Aorta (tissue), 5 donors: ENCODE measurements at regions not wholly inside any gene's neighbourhood (a gene's known extent, or its start where the extent isn't known, plus 50 kb on each side); places are given as distances from the start of the nearest gene placed in this dataset.

Experiments used
- ATAC-seq: fragments of 200-7000 bp; cut with Tn5 transposase; one replicate; pipeline ENCODE4 v1.9.1; 2022; ENCODE audit warnings: moderate library complexity; ENCODE audit not compliant: low FRiP score
- DNase-seq, 2 donors: peaks; one replicate each; pipeline ENCODE4 v3.0.0-alpha.2; 2020
- H3K27ac ChIP-seq, 2 donors: one replicate each; pipeline ENCODE4 v1.5.1; 2013; ENCODE audit warnings: low read length in 2 of 2, mild to moderate bottlenecking in 2 of 2, moderate library complexity in 2 of 2, control low read depth in 1 of 2, inconsistent platforms in 1 of 2, low read depth in 1 of 2
- H3K27me3 ChIP-seq, 2 donors: one replicate each; pipeline ENCODE4 v1.6.1; 2013; ENCODE audit warnings: control low read depth in 1 of 2, low read length in 1 of 2, mild to moderate bottlenecking in 1 of 2, moderate library complexity in 1 of 2; ENCODE audit not compliant: insufficient read depth in 2 of 2, control insufficient read depth in 1 of 2
- H3K36me3 ChIP-seq, 2 donors: one replicate each; pipeline ENCODE4 v1.6.1; 2013; ENCODE audit warnings: control low read depth in 1 of 2, low read length in 1 of 2, mild to moderate bottlenecking in 1 of 2; ENCODE audit not compliant: insufficient read depth in 2 of 2, control insufficient read depth in 1 of 2
- H3K4me1 ChIP-seq, 2 donors: one replicate each; pipeline ENCODE4 v1.6.1; 2013; ENCODE audit warnings: low read length in 2 of 2, control low read depth in 1 of 2, mild to moderate bottlenecking in 1 of 2, moderate library complexity in 1 of 2; ENCODE audit not compliant: insufficient read depth in 2 of 2, control insufficient read depth in 1 of 2
- H3K4me3 ChIP-seq, 2 donors: one replicate each; pipeline ENCODE4 v1.5.1; 2013; ENCODE audit warnings: low read length in 2 of 2, control low read depth in 1 of 2, mild to moderate bottlenecking in 1 of 2
- H3K9me3 ChIP-seq: one replicate; pipeline ENCODE4 v1.6.1; 2013; ENCODE audit warnings: mild to moderate bottlenecking, low read length; ENCODE audit not compliant: control insufficient read depth
- WGBS, 2 donors: extraction: QIAGEN DNeasy Blood & Tissue Kit; methylation state at CpG; one replicate each; pipeline ENCODE4 v1.1.7; 2013; 5-methylcytosine and 5-hydroxymethylcytosine counted together
- intact Hi-C, 2 donors: fragments of 100-400 bp; cut with DNase I; formaldehyde crosslinking; loops; one replicate each; pipeline versions ENCODE4 v1.14.2 to v1.15.0; 2022
- donor health status: healthy with polysubstance abuse.
- donor health status: Bipolar disorder and iron deficiency.
- donor health status: DM: no; HTN: no; CAD: no.
- donor health status: DM: no; HTN: no; CAD: no.
- donor health status: DM: yes; HTN: yes; CAD: no.

DNA sequence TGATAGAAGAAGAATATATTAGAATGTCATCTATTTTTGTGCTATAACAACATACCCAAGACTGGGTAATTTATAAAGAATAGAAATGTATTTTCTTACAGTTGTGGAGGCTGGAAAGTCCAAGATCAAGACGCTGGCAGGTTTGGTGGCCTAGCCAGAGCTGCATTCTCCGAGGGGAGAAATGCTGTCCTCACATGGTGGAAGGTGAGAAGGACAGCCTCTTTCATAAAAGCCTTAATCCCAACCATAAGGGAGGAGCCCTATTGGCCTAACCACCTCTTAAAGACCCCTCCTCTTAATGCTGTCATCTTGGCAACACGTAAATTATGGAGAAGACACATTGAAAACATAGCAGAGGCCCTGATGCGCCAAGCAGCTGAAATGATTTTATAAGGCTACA, 60.1 kb upstream of the KAZN start:
- H3K4me3 ChIP-seq: no peak overlapping the region
- no peaks in the 10 kb centered on the region for H3K36me3 ChIP-seq
- H3K27ac ChIP-seq: no peak overlapping the region
- H3K4me1 ChIP-seq: no peaks in the 10 kb centered on the region
- intact Hi-C loops: no loop called here
- H3K9me3 ChIP-seq: peaks cover 1% of the 10 kb centered on the region
- DNase-seq: no peak
- no peaks in the 10 kb centered on the region for H3K27me3 ChIP-seq
- WGBS, 2 donors: 77 to 84% methylated on average over 4 of the region's 4 CpGs
- ATAC-seq: no peak

DNA sequence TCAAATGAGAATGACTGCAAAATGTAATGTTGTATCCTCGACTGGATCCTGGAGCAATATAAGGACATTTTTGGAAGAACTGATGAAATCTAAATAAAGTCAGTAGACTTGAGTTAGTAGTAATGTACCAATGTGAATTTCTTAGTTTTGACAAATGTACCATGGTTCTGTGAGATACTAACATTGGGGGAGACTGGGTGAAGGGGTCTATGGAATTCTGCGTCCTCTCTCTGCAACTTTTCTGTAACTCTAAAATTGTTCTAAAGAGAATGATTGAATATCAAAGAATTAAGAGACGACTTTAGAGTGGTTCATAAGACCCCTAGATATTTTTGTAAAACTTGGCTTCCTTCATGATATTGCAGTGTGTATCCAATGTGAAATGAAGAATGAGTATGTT, 59.2 kb upstream of the KAZN start:
- ATAC-seq (no peak), DNase-seq (no peak)
- Histone ChIP-seq H3K27ac (no peak overlapping the region), H3K4me1 (no peaks in the 10 kb centered on the region), H3K27me3 (no peaks in the 10 kb centered on the region), H3K9me3 (peaks cover 1% of the 10 kb centered on the region), H3K36me3 (no peaks in the 10 kb centered on the region), H3K4me3 (no peak overlapping the region)
- WGBS, 2 donors: 78 to 94% methylated on average over 3 of the region's 3 CpGs
- intact Hi-C loops: no loop called here

DNA sequence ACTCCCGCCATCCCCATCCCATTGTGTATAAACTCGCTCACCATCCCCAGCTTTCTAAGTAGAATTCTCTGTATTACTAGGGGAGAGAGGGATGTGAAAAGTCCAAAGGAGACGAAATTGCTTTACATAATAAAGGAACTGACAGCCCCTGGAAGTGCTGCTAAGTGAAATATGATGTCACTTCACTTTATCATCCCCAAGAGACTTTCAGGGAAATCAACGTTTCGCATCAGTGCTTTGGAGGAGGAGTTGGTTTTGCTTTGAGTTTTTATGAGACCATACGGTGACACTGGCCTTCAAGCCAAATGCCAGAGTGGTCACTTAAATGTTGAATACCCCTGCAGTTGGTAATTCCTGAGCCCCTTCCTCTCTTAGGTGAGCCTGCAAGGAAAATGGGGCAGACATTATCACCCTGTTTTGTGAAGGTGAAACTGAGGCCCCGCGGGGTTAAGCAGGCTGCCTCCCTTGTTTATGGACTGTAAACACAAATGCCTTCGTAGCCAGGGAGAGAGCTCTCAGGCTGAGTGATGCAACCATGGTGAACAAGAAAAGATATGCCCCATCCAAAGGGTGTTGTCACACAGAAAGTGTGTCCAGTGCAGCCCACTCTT, 58.4 kb upstream of the KAZN start:
- 62 to 65% methylated on average over 9 of the region's 9 CpGs for WGBS, 2 donors
- H3K36me3 ChIP-seq: no peaks in the 10 kb centered on the region
- no peaks in the 10 kb centered on the region for H3K4me1 ChIP-seq
- H3K9me3 ChIP-seq: peaks cover 1% of the 10 kb centered on the region
- no peak overlapping the region for H3K4me3 ChIP-seq
- ATAC-seq: no peak
- DNase-seq: no peak
- intact Hi-C loops: no loop called here
- no peaks in the 10 kb centered on the region for H3K27me3 ChIP-seq
- no peak overlapping the region for H3K27ac ChIP-seq

DNA sequence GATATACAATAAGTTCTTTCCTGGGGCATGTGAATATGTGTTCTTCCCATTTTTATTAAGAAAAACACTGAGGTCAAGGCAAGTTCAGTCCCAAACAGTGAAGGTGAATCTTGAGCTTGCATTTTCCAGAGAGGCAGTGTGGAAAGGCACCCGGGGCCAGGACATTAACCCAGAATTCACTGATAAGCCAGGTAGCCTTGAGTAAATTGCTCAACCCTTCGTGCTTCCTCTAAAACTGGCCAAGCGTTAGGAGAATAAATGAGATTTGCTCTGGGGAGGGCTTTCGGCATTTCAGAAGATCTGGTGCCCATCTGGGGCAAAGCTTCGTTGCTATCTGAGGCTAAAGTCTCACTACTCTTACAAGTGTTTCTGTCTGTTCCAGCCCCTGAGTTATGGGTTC, 57.1 kb upstream of the KAZN start:
- intact Hi-C loops: no loop called here
- WGBS, 2 donors: 76 to 77% methylated on average over 5 of the region's 5 CpGs
- Histone ChIP-seq H3K4me1 (no peaks in the 10 kb centered on the region), H3K27ac (no peak overlapping the region), H3K36me3 (no peaks in the 10 kb centered on the region), H3K27me3 (peaks cover 0 to 2% of the 10 kb centered on the region in 2 donors), H3K9me3 (peaks cover 3% of the 10 kb centered on the region), H3K4me3 (no peak overlapping the region)
- DNase-seq (no peak), ATAC-seq (no peak)

DNA sequence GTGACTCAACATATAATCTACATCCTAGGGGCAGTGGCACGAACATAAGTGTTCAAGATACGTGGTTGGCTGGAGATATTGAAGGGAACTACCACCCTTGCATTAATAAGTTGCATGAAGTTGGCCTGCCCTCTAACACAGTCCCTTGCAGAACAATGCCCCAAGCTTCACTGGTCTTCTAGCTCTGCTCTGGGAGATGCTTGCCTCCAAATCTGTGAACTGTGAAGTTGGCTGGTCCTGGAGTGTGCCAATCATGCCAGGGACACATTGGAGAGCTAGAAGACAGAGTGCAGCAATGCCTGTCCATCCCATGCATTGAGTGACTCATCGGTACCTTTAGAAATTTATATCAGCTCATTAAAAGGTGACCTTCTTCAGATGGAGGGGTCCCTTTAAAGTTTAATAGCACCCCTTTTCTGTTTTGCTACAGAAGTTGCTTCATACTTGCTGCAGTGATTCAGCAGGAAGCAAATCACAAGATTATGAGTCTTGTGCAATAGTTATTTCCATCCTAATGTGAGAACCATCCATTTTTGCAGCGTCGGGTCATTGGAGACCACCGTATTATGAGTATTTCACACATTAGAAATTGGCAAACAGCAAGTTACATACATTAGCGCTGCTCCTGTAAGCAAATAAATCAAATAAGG, 55.2 kb upstream of the KAZN start:
- no peak overlapping the region for H3K27ac ChIP-seq
- no peak for DNase-seq
- peaks cover 0 to 2% of the 10 kb centered on the region in 2 donors for H3K27me3 ChIP-seq
- ATAC-seq: peak; percentile 50
- intact Hi-C loops: no loop called here
- no peak overlapping the region for H3K4me3 ChIP-seq
- peaks cover 3% of the 10 kb centered on the region for H3K9me3 ChIP-seq
- no peaks in the 10 kb centered on the region for H3K36me3 ChIP-seq
- WGBS, 2 donors: 83 to 89% methylated on average over 7 of the region's 7 CpGs
- H3K4me1 ChIP-seq: no peaks in the 10 kb centered on the region

DNA sequence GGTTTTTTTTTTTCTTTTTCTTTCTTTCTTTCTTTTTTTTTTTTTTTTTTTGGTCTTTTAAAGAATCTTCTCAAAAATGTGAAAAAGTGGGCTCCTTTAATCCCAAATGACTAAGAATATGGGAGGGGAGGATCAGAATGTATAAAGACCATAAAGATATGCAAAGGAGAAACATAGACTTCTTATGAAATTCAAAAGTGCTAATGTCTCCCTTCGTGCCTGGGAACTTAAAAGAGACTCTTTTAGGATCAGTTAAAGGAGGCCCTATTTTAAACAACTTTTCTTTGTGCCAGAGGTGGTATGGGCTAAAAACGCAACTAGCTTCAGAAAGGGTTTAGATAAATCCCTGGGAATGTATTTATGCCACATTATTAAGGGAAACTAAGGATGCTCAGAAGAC, 54.2 kb upstream of the KAZN start:
- ATAC-seq (no peak), DNase-seq (no peak)
- intact Hi-C loops: no loop called here
- Histone ChIP-seq H3K4me3 (no peak overlapping the region), H3K4me1 (no peaks in the 10 kb centered on the region), H3K27me3 (peaks cover 0 to 2% of the 10 kb centered on the region in 2 donors), H3K27ac (no peak overlapping the region), H3K9me3 (peaks cover 2% of the 10 kb centered on the region), H3K36me3 (no peaks in the 10 kb centered on the region)
- WGBS, 2 donors: 74 to 86% methylated on average over 2 of the region's 2 CpGs

- no peaks in the 10 kb centered on the region for H3K36me3 ChIP-seq
- H3K27ac ChIP-seq: no peak overlapping the region
- WGBS, 2 donors: 89 to 97% methylated on average over 4 of the region's 4 CpGs
- no peaks in the 10 kb centered on the region for H3K4me1 ChIP-seq
- intact Hi-C loops: no loop called here
- peaks cover 0 to 2% of the 10 kb centered on the region in 2 donors for H3K27me3 ChIP-seq
- no peak for DNase-seq
- H3K9me3 ChIP-seq: peaks cover 2% of the 10 kb centered on the region
- H3K4me3 ChIP-seq: no peak overlapping the region
- no peak for ATAC-seq
These were observed 53.0 kb upstream of the KAZN start for GRCh38 chr1:14545422-14546025.

DNA sequence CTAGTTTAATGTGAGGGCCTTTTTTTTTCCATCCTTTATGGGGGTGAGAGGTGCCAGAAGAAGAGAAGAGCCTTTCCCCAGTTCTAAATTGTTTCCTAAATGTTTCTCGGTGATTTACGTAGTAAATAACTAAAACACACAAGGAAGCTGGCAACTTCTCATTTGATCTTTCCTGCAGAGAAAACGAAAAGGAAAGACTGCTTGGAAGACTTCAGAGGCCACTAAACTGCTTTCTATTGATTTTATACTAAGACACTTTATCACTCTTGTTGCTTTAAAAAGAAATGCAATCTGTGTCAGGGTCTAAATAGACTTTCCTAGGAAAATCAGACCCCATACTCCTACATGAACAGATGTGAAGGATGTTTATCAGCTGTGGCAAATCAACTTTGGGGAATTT, 52.1 kb upstream of the KAZN start:
- no peak for DNase-seq
- Histone ChIP-seq H3K27ac (no peak overlapping the region), H3K4me1 (no peaks in the 10 kb centered on the region), H3K27me3 (peaks cover under 1 to 2% of the 10 kb centered on the region in 2 donors), H3K36me3 (no peaks in the 10 kb centered on the region), H3K4me3 (no peak overlapping the region), H3K9me3 (peaks cover 2% of the 10 kb centered on the region)
- intact Hi-C loops: no loop called here
- no peak for ATAC-seq
- 77 to 83% methylated on average over 3 of the region's 3 CpGs for WGBS, 2 donors
